Heart left ventricle (tissue), 16 donors: ENCODE measurements at regions not wholly inside any gene's neighbourhood (a gene's known extent, or its start where the extent isn't known, plus 50 kb on each side); places are given as distances from the start of the nearest gene placed in this dataset.

Experiments used
- ATAC-seq, 4 donors: fragments of 200-7000 bp; cut with Tn5 transposase; one replicate each; pipeline ENCODE4 v1.9.1; 2020 to 2022; ENCODE audit warnings: moderate library complexity in 4 of 4, mild to moderate bottlenecking in 3 of 4, moderate number of reproducible peaks in 1 of 4
- DNase-seq, 5 donors: peaks; one replicate each; pipeline ENCODE4 v3.0.0-alpha.2; 2020
- H3K27ac ChIP-seq, 12 donors: fragments of 200-600 bp; sonication (generic) in 4 of 12; one replicate each; pipeline versions ENCODE4 v1.5.0 to v1.8.0; 2016 to 2022; ENCODE audit warnings: mild to moderate bottlenecking in 2 of 12
- H3K27me3 ChIP-seq, 9 donors: fragments of 200-600 bp; sonication (generic) in 2 of 9; one replicate each; pipeline versions ENCODE4 v1.5.1 to v1.8.0; 2016 to 2022; ENCODE audit warnings: mild to moderate bottlenecking in 3 of 9
- H3K36me3 ChIP-seq, 9 donors: fragments of 200-600 bp; sonication (generic) in 2 of 9; one replicate each; pipeline versions ENCODE4 v1.5.0 to v1.8.0; 2018 to 2022; ENCODE audit warnings: mild to moderate bottlenecking in 2 of 9
- H3K4me1 ChIP-seq, 12 donors: fragments of 200-600 bp; sonication (generic) in 4 of 12; one replicate each; pipeline versions ENCODE4 v1.5.0 to v1.8.0; 2016 to 2022; ENCODE audit warnings: mild to moderate bottlenecking in 3 of 12
- H3K4me3 ChIP-seq, 12 donors: fragments of 200-600 bp; sonication (generic) in 4 of 12; one replicate each; pipeline versions ENCODE4 v1.5.0 to v1.8.0; 2017 to 2022; ENCODE audit warnings: mild to moderate bottlenecking in 9 of 12, moderate library complexity in 4 of 12
- H3K9me3 ChIP-seq, 12 donors: fragments of 200-600 bp; sonication (generic) in 4 of 12; one replicate each; pipeline versions ENCODE4 v1.5.0 to v1.8.0; 2016 to 2022; ENCODE audit warnings: mild to moderate bottlenecking in 1 of 12
- POLR2A ChIP-seq, 2 donors: fragments of 450-650 bp; IDR thresholded peaks; one replicate each; pipeline ENCODE4 v1.6.1; 2017; ENCODE audit warnings: antibody characterized with exemption in 2 of 2, mild to moderate bottlenecking in 2 of 2, moderate library complexity in 2 of 2
- WGBS, 4 donors: extraction: QIAGEN DNeasy Blood & Tissue Kit in 2 of 4; methylation state at CpG; one replicate each; pipeline versions ENCODE4 v1.1.5 to v1.1.7; 2013 to 2018; 5-methylcytosine and 5-hydroxymethylcytosine counted together
- intact Hi-C, 10 donors: fragments of 100-400 bp; cut with DNase I; formaldehyde crosslinking; loops; one replicate each; pipeline versions ENCODE4 v1.11.1 to v1.14.2; 2022
- TF ChIP-seq, protein P1 (sequence below), 12 donors: fragments of 200-600 bp; sonication (generic) in 4 of 12; IDR thresholded peaks; one replicate each; pipeline versions ENCODE4 v1.5.0 to v1.8.0; 2018 to 2022; ENCODE audit warnings: antibody characterized with exemption in 12 of 12, mild to moderate bottlenecking in 5 of 12
- donor health status: ischemic (EF 13 %, LVEDD 7.1; RV severe dilation, severe dysfunction).
- donor health status: healthy with polysubstance abuse.
- donor health status: DM: no; HTN: yes; CAD: no.
- donor health status: DM: no; HTN: no; CAD: no.
- donor health status: ischemic (EF 25% LVEDD 6.9; RV normal size, moderate dysfunction).
- donor health status: ischemic (EF 25% LVEDD 5.7; RV mildly dilated, moderate dysfunction).
- donor health status: healthy.
- donor health status: DM: yes; HTN: yes; CAD: no.
- donor health status: ischemic (EF 35%, LVEDD 5.7; RV mildly dilated, moderate dysfunction).
- donor health status: nonischemic (EF 11% LVEDD 7.7; RV severe dilation, severe dysfunction).
- donor health status: DM: yes; HTN: yes; CAD: no.
- donor health status: PGD.
- donor health status: ischemic (EF 29% LVEDD 5.4; RV normal size, mild dysfunction).
- donor health status: nonischemic (EF 23%, LVEDD 6.1; RV moderate dilation, normal function).

DNA sequence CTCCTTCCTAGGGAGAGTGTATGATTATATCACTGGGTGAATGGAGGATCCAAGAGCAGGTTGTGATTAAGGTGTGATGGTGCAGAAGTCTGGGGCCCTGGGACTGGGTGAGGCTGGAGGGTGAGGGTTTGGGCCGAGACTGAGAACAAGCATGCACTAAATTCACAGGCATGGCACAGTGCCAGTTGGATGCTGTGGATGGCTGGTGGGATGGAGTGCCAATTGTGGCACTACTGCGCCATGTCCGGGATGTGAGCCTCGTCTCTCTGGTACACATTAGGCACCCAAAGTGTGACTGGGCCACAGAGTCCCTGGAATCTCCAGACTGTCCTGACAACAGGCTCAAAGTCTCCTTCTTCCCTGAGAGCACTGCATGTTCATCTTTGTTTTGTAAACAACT lies 208.1 kb downstream of the EMX2 start:
- Histone ChIP-seq H3K9me3 (no peaks in the 10 kb centered on the region), H3K27me3 (peaks cover 0 to 7% (median 0%) of the 10 kb centered on the region in 9 donors), H3K4me3 (no peak overlapping the region), H3K4me1 (no peaks in the 10 kb centered on the region), H3K36me3 (no peaks in the 10 kb centered on the region), H3K27ac (no peak overlapping the region)
- ATAC-seq (no peak), DNase-seq (no peak)
- intact Hi-C loops = no loop called here
- 70 to 97% (median 83%) methylated on average over 4 of the region's 4 CpGs for WGBS, 4 donors
- TF ChIP-seq, protein P1, sequence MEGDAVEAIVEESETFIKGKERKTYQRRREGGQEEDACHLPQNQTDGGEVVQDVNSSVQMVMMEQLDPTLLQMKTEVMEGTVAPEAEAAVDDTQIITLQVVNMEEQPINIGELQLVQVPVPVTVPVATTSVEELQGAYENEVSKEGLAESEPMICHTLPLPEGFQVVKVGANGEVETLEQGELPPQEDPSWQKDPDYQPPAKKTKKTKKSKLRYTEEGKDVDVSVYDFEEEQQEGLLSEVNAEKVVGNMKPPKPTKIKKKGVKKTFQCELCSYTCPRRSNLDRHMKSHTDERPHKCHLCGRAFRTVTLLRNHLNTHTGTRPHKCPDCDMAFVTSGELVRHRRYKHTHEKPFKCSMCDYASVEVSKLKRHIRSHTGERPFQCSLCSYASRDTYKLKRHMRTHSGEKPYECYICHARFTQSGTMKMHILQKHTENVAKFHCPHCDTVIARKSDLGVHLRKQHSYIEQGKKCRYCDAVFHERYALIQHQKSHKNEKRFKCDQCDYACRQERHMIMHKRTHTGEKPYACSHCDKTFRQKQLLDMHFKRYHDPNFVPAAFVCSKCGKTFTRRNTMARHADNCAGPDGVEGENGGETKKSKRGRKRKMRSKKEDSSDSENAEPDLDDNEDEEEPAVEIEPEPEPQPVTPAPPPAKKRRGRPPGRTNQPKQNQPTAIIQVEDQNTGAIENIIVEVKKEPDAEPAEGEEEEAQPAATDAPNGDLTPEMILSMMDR (IDR thresholded peaks at IDR 0.05) = no peak
- no peak for TF ChIP-seq POLR2A (IDR thresholded peaks at IDR 0.05)

DNA sequence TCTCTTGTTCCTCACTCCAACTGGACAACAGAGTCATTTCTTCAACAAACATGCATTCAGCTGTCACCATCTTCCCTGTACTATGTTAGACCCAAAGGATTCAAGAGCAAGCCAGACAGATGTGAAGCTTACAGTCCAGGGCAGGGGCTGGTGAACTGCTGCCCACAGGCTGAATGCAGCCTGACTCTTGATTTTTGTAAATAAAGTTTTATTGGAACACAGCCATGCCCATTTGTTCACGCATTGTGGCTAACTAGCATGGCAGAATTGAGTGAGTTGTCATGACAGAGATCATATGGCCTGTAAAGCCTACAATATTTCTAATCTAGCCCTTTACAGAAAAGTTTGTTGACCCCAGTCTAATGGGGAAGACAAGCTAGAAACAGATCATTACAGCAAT lies 208.7 kb downstream of the EMX2 start:
- TF ChIP-seq, protein P1 (IDR thresholded peaks at IDR 0.05) = no peak
- TF ChIP-seq POLR2A (IDR thresholded peaks at IDR 0.05) = no peak
- H3K4me1 ChIP-seq = no peaks in the 10 kb centered on the region
- WGBS, 4 donors = 78 to 96% (median 88%) methylated on average over 1 of the region's 1 CpG
- H3K27ac ChIP-seq = no peak overlapping the region
- H3K27me3 ChIP-seq = peaks cover 0 to 6% (median 0%) of the 10 kb centered on the region in 9 donors
- H3K4me3 ChIP-seq = no peak overlapping the region
- ATAC-seq (no peak), DNase-seq (no peak)
- intact Hi-C loops = no loop called here
- no peaks in the 10 kb centered on the region for H3K36me3 ChIP-seq
- H3K9me3 ChIP-seq = no peaks in the 10 kb centered on the region

DNA sequence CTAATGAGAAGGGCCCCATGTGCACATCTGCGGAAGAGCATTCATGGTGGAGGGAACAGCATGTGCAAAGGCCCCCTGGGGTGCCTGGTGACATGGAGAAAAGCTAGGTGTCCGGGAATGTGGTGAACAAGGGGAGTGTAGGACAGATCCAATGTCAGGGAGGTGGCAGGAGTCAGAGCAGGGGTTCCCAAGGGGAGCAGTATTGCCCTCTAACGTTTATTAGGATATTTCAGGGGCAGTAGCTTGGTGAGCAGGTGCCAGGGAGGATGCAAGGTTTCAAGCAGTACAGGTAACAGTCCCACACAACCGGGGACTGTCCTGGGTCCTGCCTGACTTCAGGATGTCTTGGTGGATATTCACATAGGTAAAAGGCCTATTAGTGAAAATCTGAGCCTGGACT lies 209.6 kb downstream of the EMX2 start:
- Histone ChIP-seq H3K36me3 (no peaks in the 10 kb centered on the region), H3K9me3 (no peaks in the 10 kb centered on the region), H3K27me3 (peaks cover 0 to 6% (median 0%) of the 10 kb centered on the region in 9 donors), H3K4me3 (no peak overlapping the region), H3K27ac (no peak overlapping the region), H3K4me1 (no peaks in the 10 kb centered on the region)
- no peak for DNase-seq
- 61 to 75% (median 63%) methylated on average over 4 of the region's 4 CpGs for WGBS, 4 donors
- ATAC-seq = no peak
- intact Hi-C loops = no loop called here
- TF ChIP-seq, protein P1 (IDR thresholded peaks at IDR 0.05) = no peak
- TF ChIP-seq POLR2A (IDR thresholded peaks at IDR 0.05) = no peak

DNA sequence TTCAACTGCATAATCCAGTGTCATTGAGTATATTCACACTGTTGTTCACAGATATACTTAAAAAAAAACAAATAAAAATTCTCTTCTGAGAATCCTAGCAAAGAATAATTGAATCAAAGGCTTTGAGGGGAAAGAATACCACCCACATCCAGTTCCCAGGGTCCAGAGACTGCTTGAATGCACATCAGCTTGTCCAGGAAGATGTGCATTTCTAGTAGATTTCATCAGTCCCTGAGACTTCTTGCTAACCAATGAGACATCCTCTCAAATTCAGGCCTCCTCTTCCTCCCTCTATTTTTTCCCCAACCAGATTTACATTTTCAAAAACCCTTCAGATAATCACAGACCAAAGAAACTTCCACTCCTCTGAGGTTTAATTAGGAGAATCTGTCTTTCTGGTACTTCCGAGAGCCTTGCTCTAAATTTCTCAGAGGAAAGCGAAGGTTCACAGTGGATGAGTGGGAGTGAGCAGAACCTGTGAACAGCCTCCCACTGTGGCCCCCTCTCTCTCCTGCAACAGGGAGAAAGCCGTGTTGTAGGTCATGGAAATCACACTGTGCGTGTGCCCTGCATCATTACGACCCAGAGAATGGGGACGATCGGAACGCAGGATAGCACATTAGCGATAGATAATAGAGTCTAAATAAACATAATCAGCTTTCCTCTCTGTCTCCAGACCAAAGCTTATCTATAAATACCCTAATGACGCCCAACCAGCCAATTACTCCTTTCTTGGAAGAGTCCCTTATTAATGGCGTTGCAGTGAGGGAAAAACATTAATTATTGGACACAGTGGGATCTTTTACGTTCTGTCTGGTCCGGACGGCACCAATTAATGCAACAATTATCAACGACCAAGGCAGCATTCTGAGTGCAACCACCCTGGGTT lies 212.5 kb downstream of the EMX2 start:
- TF ChIP-seq, protein P1 (IDR thresholded peaks at IDR 0.05) = no peak
- no peak for TF ChIP-seq POLR2A (IDR thresholded peaks at IDR 0.05)
- ATAC-seq = no peak
- DNase-seq = no peak
- intact Hi-C loops = no loop called here
- Histone ChIP-seq H3K27ac (no peak overlapping the region), H3K4me3 (no peak overlapping the region), H3K9me3 (no peaks in the 10 kb centered on the region), H3K36me3 (no peaks in the 10 kb centered on the region), H3K27me3 (peaks cover 0 to 11% (median 0%) of the 10 kb centered on the region in 9 donors), H3K4me1 (no peaks in the 10 kb centered on the region)
- WGBS, 4 donors = 64 to 69% (median 68%) methylated on average over 15 of the region's 15 CpGs
